ENCODE measurements at regions not wholly inside any gene's neighbourhood (a gene's known extent, or its start where the extent isn't known, plus 50 kb on each side); places are given as distances from the start of the nearest gene placed in this dataset.

- no peak for TF ChIP-seq POLR2A (IDR thresholded peaks at IDR 0.05)
- TF ChIP-seq, protein P1, sequence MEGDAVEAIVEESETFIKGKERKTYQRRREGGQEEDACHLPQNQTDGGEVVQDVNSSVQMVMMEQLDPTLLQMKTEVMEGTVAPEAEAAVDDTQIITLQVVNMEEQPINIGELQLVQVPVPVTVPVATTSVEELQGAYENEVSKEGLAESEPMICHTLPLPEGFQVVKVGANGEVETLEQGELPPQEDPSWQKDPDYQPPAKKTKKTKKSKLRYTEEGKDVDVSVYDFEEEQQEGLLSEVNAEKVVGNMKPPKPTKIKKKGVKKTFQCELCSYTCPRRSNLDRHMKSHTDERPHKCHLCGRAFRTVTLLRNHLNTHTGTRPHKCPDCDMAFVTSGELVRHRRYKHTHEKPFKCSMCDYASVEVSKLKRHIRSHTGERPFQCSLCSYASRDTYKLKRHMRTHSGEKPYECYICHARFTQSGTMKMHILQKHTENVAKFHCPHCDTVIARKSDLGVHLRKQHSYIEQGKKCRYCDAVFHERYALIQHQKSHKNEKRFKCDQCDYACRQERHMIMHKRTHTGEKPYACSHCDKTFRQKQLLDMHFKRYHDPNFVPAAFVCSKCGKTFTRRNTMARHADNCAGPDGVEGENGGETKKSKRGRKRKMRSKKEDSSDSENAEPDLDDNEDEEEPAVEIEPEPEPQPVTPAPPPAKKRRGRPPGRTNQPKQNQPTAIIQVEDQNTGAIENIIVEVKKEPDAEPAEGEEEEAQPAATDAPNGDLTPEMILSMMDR (IDR thresholded peaks at IDR 0.05) = no peak
Observed at GRCh38 chr13:79792716-79793115, 311.8 kb downstream of the NDFIP2 start.

Measured in ovary (tissue), 3 donors.